DMS153 (cell line): ENCODE measurements at regions not wholly inside any gene's neighbourhood (a gene's known extent, or its start where the extent isn't known, plus 50 kb on each side); places are given as distances from the start of the nearest gene placed in this dataset.
"Not testable (repeated sequence)": the region's sequence is repeated elsewhere in the genome, so short reads cannot be mapped to it uniquely, and the experiment has no call there.

ENCODE experiments used
- DNase-seq: peaks from one replicate; lab custom pipeline; 2025; lab: John Stamatoyannopoulos, UW

- no peak for DNase-seq
Measured at GRCh38 chr12:46884362-46884761, 58.6 kb upstream of the SLC38A4 start.

- DNase-seq, result no peak
Measured at GRCh38 chr12:46886541-46887041, 60.8 kb upstream of the SLC38A4 start.

GRCh38 chr12:46887870-46888269, 62.1 kb upstream of the SLC38A4 start:
- DNase-seq, result no peak

GRCh38 chr12:46888568-46888967, 62.8 kb upstream of the SLC38A4 start:
- DNase-seq, result no peak

GRCh38 chr12:46891306-46891705, 65.5 kb upstream of the SLC38A4 start:
- DNase-seq, result no peak

- DNase-seq, result no peak
Measured at GRCh38 chr12:46892034-46892705, 66.4 kb upstream of the SLC38A4 start.

- no peak for DNase-seq
Measured at GRCh38 chr12:46892887-46893286, 67.1 kb upstream of the SLC38A4 start.

GRCh38 chr12:46893434-46893833, 67.6 kb upstream of the SLC38A4 start:
- no peak for DNase-seq

- DNase-seq, result no peak
Measured at GRCh38 chr12:46895726-46896125, 69.9 kb upstream of the SLC38A4 start.

- no peak for DNase-seq
Measured at GRCh38 chr12:46896680-46897079, 70.9 kb upstream of the SLC38A4 start.

- no peak for DNase-seq
Measured at GRCh38 chr12:46898152-46898931, 72.5 kb upstream of the SLC38A4 start.

GRCh38 chr12:46898989-46899388, 73.2 kb upstream of the SLC38A4 start:
- no peak for DNase-seq

GRCh38 chr12:46900734-46901463, 75.1 kb upstream of the SLC38A4 start:
- DNase-seq, result no peak

GRCh38 chr12:46901464-46902205, 75.8 kb upstream of the SLC38A4 start:
- no peak for DNase-seq

GRCh38 chr12:46903058-46903457, 77.3 kb upstream of the SLC38A4 start:
- no peak for DNase-seq

- no peak for DNase-seq
Measured at GRCh38 chr12:46904406-46905238, 78.8 kb upstream of the SLC38A4 start.

- not testable (repeated sequence) for DNase-seq
Measured at GRCh38 chr12:46905239-46905627, 79.4 kb upstream of the SLC38A4 start.

GRCh38 chr12:46907791-46908190, 82.0 kb upstream of the SLC38A4 start:
- DNase-seq, result no peak

- DNase-seq, result no peak
Measured at GRCh38 chr12:46908236-46908935, 82.6 kb upstream of the SLC38A4 start.

GRCh38 chr12:46908936-46909635, 83.3 kb upstream of the SLC38A4 start:
- DNase-seq, result no peak
